DOHH2 (cell line): ENCODE measurements at regions not wholly inside any gene's neighbourhood (a gene's known extent, or its start where the extent isn't known, plus 50 kb on each side); places are given as distances from the start of the nearest gene placed in this dataset.

Source experiments
- EZH2phosphoT487 ChIP-seq: fragments of 200-600 bp; sonication (generic); IDR thresholded peaks from 2 replicates; pipeline ENCODE4 v1.6.1; 2017; ENCODE audit warnings: borderline replicate concordance, mild to moderate bottlenecking, antibody characterized with exemption, low read length, moderate library complexity, mixed read lengths
- TF ChIP-seq, protein P1 (sequence below): fragments of 200-600 bp; sonication (generic); IDR thresholded peaks from one replicate; pipeline ENCODE4 v1.5.1; 2014; ENCODE audit warnings: antibody characterized with exemption, mild to moderate bottlenecking, low read depth, low read length; ENCODE audit not compliant: poor library complexity, severe bottlenecking

DNA sequence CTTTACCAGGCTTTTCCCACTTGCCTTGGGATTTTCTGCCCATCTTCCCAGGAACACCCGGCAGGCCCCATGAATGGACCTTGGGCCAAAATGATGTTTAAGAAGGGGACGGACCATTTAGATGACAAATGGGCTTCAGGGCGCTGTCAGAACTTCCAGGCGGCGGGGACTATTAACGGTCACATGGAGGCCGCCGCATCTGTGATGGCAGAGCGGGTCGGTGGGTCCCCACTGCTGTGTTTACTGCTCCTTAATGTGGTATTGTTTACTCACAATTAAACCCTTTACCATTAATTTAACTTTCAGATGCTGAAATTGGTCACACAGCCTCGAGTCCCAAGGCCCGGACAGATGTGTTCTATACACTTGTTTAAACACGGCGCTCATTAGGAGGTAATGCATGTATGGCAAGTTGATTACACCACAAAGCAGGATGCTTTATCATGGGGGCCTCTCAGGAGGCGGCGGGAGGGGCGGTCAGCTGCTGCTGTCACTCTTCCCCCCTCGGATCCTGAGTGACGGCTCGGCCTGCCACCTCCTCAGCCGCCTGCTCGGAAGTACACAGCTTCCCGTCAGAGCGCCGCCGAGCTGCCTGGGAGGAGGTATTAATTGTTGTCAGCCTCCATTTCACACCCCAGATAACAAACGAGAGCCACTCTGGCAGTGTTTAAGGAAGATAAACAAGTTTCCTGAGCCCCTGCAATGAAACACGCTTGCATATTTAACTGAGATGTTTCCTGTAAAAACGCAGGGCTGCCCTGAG is 83.9 kb upstream of the IRX3 start:
- TF ChIP-seq, protein P1, sequence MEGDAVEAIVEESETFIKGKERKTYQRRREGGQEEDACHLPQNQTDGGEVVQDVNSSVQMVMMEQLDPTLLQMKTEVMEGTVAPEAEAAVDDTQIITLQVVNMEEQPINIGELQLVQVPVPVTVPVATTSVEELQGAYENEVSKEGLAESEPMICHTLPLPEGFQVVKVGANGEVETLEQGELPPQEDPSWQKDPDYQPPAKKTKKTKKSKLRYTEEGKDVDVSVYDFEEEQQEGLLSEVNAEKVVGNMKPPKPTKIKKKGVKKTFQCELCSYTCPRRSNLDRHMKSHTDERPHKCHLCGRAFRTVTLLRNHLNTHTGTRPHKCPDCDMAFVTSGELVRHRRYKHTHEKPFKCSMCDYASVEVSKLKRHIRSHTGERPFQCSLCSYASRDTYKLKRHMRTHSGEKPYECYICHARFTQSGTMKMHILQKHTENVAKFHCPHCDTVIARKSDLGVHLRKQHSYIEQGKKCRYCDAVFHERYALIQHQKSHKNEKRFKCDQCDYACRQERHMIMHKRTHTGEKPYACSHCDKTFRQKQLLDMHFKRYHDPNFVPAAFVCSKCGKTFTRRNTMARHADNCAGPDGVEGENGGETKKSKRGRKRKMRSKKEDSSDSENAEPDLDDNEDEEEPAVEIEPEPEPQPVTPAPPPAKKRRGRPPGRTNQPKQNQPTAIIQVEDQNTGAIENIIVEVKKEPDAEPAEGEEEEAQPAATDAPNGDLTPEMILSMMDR, result no peak
- TF ChIP-seq EZH2phosphoT487, result no peak
